Fibroblast of mammary gland (primary cell): ENCODE measurements at regions not wholly inside any gene's neighbourhood (a gene's known extent, or its start where the extent isn't known, plus 50 kb on each side); places are given as distances from the start of the nearest gene placed in this dataset.

Experiments
- DNase-seq: peaks from one replicate; pipeline ENCODE4 v3.0.0-alpha.2; 2010; ENCODE audit warnings: low read depth
- H3K4me3 ChIP-seq: 2 replicates; pipeline ENCODE4 v1.5.1; 2011; ENCODE audit warnings: low read depth, mild to moderate bottlenecking, low read length, moderate library complexity; ENCODE audit not compliant: control insufficient read depth
- CTCF ChIP-seq: conservative IDR thresholded peaks from 2 replicates; pipeline ENCODE4 v1.5.1; 2011; ENCODE audit warnings: low read depth, low read length, inconsistent platforms; ENCODE audit not compliant: control insufficient read depth, insufficient read depth

GRCh38 chr13:22212576-22212975, 541.7 kb downstream of the FGF9 start:
- no peak for TF ChIP-seq CTCF
- no peak for DNase-seq
- no peak overlapping the region for H3K4me3 ChIP-seq

- DNase-seq: no peak
- no peak overlapping the region for H3K4me3 ChIP-seq
- no peak for TF ChIP-seq CTCF
These were observed 543.3 kb downstream of the FGF9 start for GRCh38 chr13:22214184-22214583.

- no peak for DNase-seq
- no peak overlapping the region for H3K4me3 ChIP-seq
- no peak for TF ChIP-seq CTCF
These were observed 547.9 kb downstream of the FGF9 start for GRCh38 chr13:22218797-22219196.

GRCh38 chr13:22219709-22220108, 548.8 kb downstream of the FGF9 start:
- no peak for TF ChIP-seq CTCF
- H3K4me3 ChIP-seq: no peak overlapping the region
- no peak for DNase-seq

- TF ChIP-seq CTCF: no peak
- no peak for DNase-seq
These were observed 549.6 kb downstream of the FGF9 start for GRCh38 chr13:22220151-22221135.

GRCh38 chr13:22223411-22223810, 552.5 kb downstream of the FGF9 start:
- no peak for TF ChIP-seq CTCF
- no peak for DNase-seq
- no peak overlapping the region for H3K4me3 ChIP-seq

More at GRCh38 chr13:22220151-22221135, 549.6 kb downstream of the FGF9 start:
- H3K4me3 ChIP-seq: no peak overlapping the region
